GM12878 (cell line): ENCODE measurements at regions not wholly inside any gene's neighbourhood (a gene's known extent, or its start where the extent isn't known, plus 50 kb on each side); places are given as distances from the start of the nearest gene placed in this dataset.
A peak's percentile ranks its signal among the peaks of the same experiment; 100 is the strongest.

ENCODE experiments used
- ATAC-seq: fragments of 200-7000 bp; cut with Tn5 transposase; 3 replicates; pipeline ENCODE4 v1.9.1; 2020; ENCODE audit warnings: mild to moderate bottlenecking, moderate library complexity
- BruUV-seq: library from RNA; stranded (reverse); fragments of 400-500 nt; replicated peaks from 2 replicates; lab custom pipeline; 2021; lab: Mats Ljungman, UMichigan
- CTCF ChIA-PET: fragments of 300-600 bp; sonication (Branson Sonifier 250); formaldehyde crosslinking; extraction: SDS; loops from one replicate; lab custom pipeline; 2021; ENCODE audit warnings: inconsistent platforms; lab: Yijun Ruan, JAX
- POLR2A ChIA-PET: fragments of 350-600 bp; formaldehyde crosslinking; extraction: SDS; loops from one replicate; lab custom pipeline; 2021; ENCODE audit warnings: inconsistent platforms; lab: Charles Lee
- RAD21 ChIA-PET: fragments of 300-600 bp; sonication (Branson Sonifier 250); formaldehyde crosslinking; loops from one replicate; lab custom pipeline; 2023; ENCODE audit warnings: antibody characterized with exemption; ENCODE audit not compliant: unreplicated experiment; lab: Charles Lee
- SMC1A ChIA-PET: fragments of 300-600 bp; sonication (Branson Sonifier 250); formaldehyde crosslinking; loops from one replicate; lab custom pipeline; 2023; ENCODE audit not compliant: unreplicated experiment, uncharacterized antibody; lab: Charles Lee
- DNase-seq: peaks from one replicate; pipeline ENCODE4 v3.0.0-alpha.2; 2011; ENCODE audit warnings: low read depth, low spot score
- FAIRE-seq: peaks from 3 replicates; lab custom pipeline; 2011; peaks lifted over from hg19 to GRCh38; lab: Jason Lieb, UNC
- H2AFZ ChIP-seq: 2 replicates; pipeline ENCODE4 v1.6.0; 2011; ENCODE audit warnings: low read depth, low read length, control low read depth; ENCODE audit not compliant: control insufficient read depth
- H3K27ac ChIP-seq: 2 replicates; pipeline ENCODE4 v1.5.1; 2011; ENCODE audit warnings: control low read depth; ENCODE audit not compliant: control insufficient read depth, insufficient read depth
- H3K27me3 ChIP-seq, 2 experiments: replicated peaks in 1 of 2; 2 replicates each; pipeline versions ENCODE4 v1.6.0 to v1.6.1; 2011; ENCODE audit warnings: low read length in 1 of 2; ENCODE audit not compliant: control insufficient read depth in 2 of 2, insufficient read depth in 2 of 2
- H3K36me3 ChIP-seq, 2 experiments: 2 replicates each; pipeline ENCODE4 v1.5.1; 2011; ENCODE audit warnings: low read length in 1 of 2; ENCODE audit not compliant: control insufficient read depth in 2 of 2, insufficient read depth in 2 of 2
- H3K4me1 ChIP-seq: 2 replicates; pipeline ENCODE4 v1.6.1; 2011; ENCODE audit warnings: mild to moderate bottlenecking, low read length, moderate library complexity, mixed read lengths; ENCODE audit not compliant: control insufficient read depth, insufficient read depth
- H3K4me2 ChIP-seq: 2 replicates; pipeline ENCODE4 v1.6.0; 2011; ENCODE audit warnings: control low read depth; ENCODE audit not compliant: control insufficient read depth, insufficient read depth
- H3K4me3 ChIP-seq: fragments of 200-600 bp; sonication (generic); 2 replicates; pipeline ENCODE4 v1.5.1; 2016
- H3K79me2 ChIP-seq: 2 replicates; pipeline ENCODE4 v1.6.0; 2011; ENCODE audit warnings: low read length; ENCODE audit not compliant: control insufficient read depth, insufficient read depth
- H3K9ac ChIP-seq: 2 replicates; pipeline ENCODE4 v1.8.0; 2011; ENCODE audit warnings: low read length, control low read depth, mixed read lengths; ENCODE audit not compliant: control insufficient read depth, insufficient read depth
- H3K9me3 ChIP-seq: replicated peaks from 3 replicates; pipeline ENCODE4 v1.5.1; 2011; ENCODE audit warnings: mild to moderate bottlenecking, low read length; ENCODE audit not compliant: control insufficient read depth, insufficient read depth
- H4K20me1 ChIP-seq: 2 replicates; pipeline ENCODE4 v1.6.0; 2011; ENCODE audit not compliant: control insufficient read depth, insufficient read depth
- EP300 ChIP-seq, 2 experiments: fragments of 150-350 bp in 1 of 2; IDR thresholded peaks; 2 replicates each; pipeline ENCODE4 v1.6.1; 2011 to 2012; ENCODE audit warnings: low read depth in 2 of 2, low read length in 2 of 2, borderline replicate concordance in 1 of 2, improper control_type of control experiment in 1 of 2, inconsistent platforms in 1 of 2; ENCODE audit not compliant: control insufficient read depth in 1 of 2
- ZBTB40 ChIP-seq: fragments of 450-650 bp; IDR thresholded peaks from 2 replicates; pipeline ENCODE4 v1.6.1; 2016; ENCODE audit warnings: mild to moderate bottlenecking, moderate library complexity, borderline replicate concordance
- WGBS: methylation state at CpG from one replicate; pipeline ENCODE4 v1.1.6; 2016; ENCODE audit warnings: low lambda C conversion rate; ENCODE audit not compliant: insufficient replicate concordance, insufficient coverage; ENCODE audit errors: missing lambda C conversion rate; 5-methylcytosine and 5-hydroxymethylcytosine counted together
- in situ Hi-C: fragments of 300-500 bp; cut with MboI; formaldehyde crosslinking; loops from 9 replicates; pipeline ENCODE4 v1.14.3; 2018; ENCODE audit warnings: mixed read lengths
- intact Hi-C: fragments of 100-400 bp; cut with micrococcal nuclease; formaldehyde crosslinking; loops from one replicate; pipeline ENCODE4 v1.14.2; 2022; ENCODE audit not compliant: unreplicated experiment

DNA sequence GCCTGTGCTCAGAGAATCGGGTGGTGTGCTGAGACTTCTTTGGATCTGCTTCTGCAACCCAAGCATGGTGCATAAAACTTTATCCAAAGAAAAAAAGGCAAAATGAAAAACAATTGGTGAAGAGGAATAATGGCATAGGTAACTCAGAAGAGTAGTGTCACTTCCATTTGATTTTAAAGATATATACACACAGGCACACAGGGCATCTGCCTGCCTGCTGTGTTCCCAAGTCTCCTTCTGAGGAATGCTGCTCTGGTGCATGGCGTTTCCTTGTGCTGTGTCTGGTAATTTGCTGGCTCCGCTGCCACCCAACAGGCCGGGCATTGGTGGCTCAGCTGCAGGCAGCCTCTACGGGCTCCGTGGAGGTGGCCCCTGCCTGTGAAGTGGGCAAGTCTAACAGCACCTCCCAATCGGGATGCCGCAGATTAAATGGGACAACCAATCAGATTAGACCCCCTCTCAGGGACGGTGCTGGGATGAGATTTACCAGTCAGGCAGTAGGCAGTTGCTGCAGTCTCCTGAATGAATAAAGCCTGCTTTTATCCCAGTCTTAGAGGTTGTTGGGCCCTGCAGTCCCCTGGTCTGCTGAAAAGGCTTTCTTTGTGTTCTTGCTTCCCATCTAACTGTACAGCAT, 253.7 kb upstream of the RASGRP1 start:
- ChIA-PET SMC1A (no interaction called here), CTCF (no interaction called here), POLR2A (no interaction called here), RAD21 (no interaction called here)
- FAIRE-seq = no peak
- H3K9ac ChIP-seq = no peak overlapping the region
- H4K20me1 ChIP-seq = no peaks in the 10 kb centered on the region
- 40% methylated on average over 9 of the region's 9 CpGs for WGBS
- in situ Hi-C loops (loop anchor here (25.0 kb wide), 1 partner anchor 769 kb away; the partner anchor contains the start of gene THBS1), intact Hi-C loops (no loop called here)
- peak; percentile 14 for ATAC-seq
- H2AFZ ChIP-seq = no peak overlapping the region
- BruUV-seq = no TSS peak
- H3K9me3 ChIP-seq = no peaks in the 10 kb centered on the region
- no peak overlapping the region for H3K4me2 ChIP-seq
- no peak overlapping the region for H3K27ac ChIP-seq
- H3K4me1 ChIP-seq = no peaks in the 10 kb centered on the region
- TF ChIP-seq EP300 (IDR thresholded peaks at IDR 0.05; ENCODE audit: borderline replicate concordance in 1 of 2, control insufficient read depth in 1 of 2, low read depth in 2 of 2, low read length in 2 of 2) = no peak
- TF ChIP-seq ZBTB40 = peak; percentile 63
- no peaks in the 10 kb centered on the region for H3K79me2 ChIP-seq
- no peaks in the 10 kb centered on the region for H3K36me3 ChIP-seq
- no peak for DNase-seq
- peaks cover 0 to 2% of the 10 kb centered on the region in 2 experiments; a peak in 1 of 4 replicates for H3K27me3 ChIP-seq
- no peak overlapping the region for H3K4me3 ChIP-seq
